GM12875 (cell line): ENCODE measurements at regions not wholly inside any gene's neighbourhood (a gene's known extent, or its start where the extent isn't known, plus 50 kb on each side); places are given as distances from the start of the nearest gene placed in this dataset.
"Not testable (repeated sequence)": the region's sequence is repeated elsewhere in the genome, so short reads cannot be mapped to it uniquely, and the experiment has no call there.

Experiments used
- H3K4me3 ChIP-seq: one replicate; pipeline ENCODE4 v1.5.1; 2011; ENCODE audit warnings: low read depth, low read length, control low read depth
- TF ChIP-seq, protein P1 (sequence below): IDR thresholded peaks from 2 replicates; pipeline ENCODE4 v1.5.1; 2011; ENCODE audit warnings: low read depth, mild to moderate bottlenecking, control low read depth, inconsistent platforms, low read length, moderate library complexity, borderline replicate concordance; ENCODE audit not compliant: insufficient read depth

GRCh38 chr5:30479104-30479503 lies 714.4 kb upstream of the CDH6 start:
- H3K4me3 ChIP-seq: no peak overlapping the region
- TF ChIP-seq, protein P1, sequence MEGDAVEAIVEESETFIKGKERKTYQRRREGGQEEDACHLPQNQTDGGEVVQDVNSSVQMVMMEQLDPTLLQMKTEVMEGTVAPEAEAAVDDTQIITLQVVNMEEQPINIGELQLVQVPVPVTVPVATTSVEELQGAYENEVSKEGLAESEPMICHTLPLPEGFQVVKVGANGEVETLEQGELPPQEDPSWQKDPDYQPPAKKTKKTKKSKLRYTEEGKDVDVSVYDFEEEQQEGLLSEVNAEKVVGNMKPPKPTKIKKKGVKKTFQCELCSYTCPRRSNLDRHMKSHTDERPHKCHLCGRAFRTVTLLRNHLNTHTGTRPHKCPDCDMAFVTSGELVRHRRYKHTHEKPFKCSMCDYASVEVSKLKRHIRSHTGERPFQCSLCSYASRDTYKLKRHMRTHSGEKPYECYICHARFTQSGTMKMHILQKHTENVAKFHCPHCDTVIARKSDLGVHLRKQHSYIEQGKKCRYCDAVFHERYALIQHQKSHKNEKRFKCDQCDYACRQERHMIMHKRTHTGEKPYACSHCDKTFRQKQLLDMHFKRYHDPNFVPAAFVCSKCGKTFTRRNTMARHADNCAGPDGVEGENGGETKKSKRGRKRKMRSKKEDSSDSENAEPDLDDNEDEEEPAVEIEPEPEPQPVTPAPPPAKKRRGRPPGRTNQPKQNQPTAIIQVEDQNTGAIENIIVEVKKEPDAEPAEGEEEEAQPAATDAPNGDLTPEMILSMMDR: no peak

DNA sequence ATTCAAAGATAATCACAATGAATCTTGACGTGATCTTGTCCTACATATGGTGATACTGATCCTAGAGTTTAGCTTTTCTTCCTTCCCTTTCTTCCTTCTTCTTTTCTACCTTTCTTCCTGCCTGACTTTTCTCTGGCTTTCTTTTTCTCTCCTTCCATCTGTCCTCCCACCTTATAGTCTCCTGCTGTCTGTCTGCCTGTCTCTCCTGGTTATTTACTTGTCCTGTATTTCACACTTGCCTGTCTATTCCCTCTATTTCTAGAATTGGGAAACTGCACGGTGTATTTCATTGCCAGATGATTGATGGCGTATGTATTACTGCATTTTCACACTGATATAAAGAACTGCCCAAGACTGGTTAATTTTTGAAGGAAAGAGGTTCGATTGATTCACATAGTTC lies 718.1 kb upstream of the CDH6 start:
- TF ChIP-seq, protein P1: no peak
- H3K4me3 ChIP-seq: no peak overlapping the region

GRCh38 chr5:30469691-30470090 lies 723.8 kb upstream of the CDH6 start:
- no peak overlapping the region for H3K4me3 ChIP-seq
- TF ChIP-seq, protein P1: no peak

DNA sequence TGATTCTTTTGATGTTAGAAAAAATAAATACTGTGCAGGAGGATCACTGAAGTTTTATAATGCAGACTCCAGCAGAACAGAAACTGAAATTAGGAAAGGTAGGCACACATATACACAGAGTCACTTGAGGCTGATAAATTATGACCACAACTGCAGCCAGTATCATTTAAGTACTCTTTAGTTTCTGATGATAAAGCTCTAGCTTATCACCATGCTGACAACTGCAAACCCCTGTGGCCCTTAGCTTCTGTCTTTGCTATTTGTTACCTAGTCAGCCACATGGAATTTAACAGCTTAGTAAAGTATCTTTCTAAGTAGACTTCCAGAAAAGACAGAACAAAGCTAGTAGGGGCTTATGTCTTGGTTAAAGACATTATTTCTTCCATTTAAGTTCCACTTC lies 734.8 kb upstream of the CDH6 start:
- TF ChIP-seq, protein P1: no peak
- no peak overlapping the region for H3K4me3 ChIP-seq

- H3K4me3 ChIP-seq: not testable (repeated sequence)
Measured at GRCh38 chr5:30455484-30455883, 738.0 kb upstream of the CDH6 start.

GRCh38 chr5:30453168-30453567 lies 740.3 kb upstream of the CDH6 start:
- TF ChIP-seq, protein P1: no peak

DNA sequence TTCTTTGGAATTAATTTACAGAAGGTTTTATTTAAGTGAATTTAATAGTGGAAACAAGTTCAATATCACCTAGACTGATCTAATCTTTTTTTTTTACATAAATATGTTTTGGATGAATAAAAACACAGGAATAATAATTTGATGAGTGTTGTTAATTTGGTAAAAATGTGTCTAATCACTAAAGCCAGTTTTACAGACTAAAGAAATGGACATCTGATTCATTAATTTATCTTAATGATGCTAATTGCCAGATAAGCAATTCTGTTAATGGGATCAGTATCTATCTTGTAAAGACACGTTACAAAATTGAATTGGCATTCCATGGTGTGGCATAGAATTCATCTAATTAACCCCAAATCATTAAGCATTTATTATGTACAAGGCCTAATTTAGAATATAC lies 743.3 kb upstream of the CDH6 start:
- TF ChIP-seq, protein P1: no peak
- H3K4me3 ChIP-seq: no peak overlapping the region

More at GRCh38 chr5:30453168-30453567, 740.3 kb upstream of the CDH6 start:
- no peak overlapping the region for H3K4me3 ChIP-seq

- no peak overlapping the region for H3K4me3 ChIP-seq
- TF ChIP-seq, protein P1: no peak
Measured at GRCh38 chr5:30447431-30447830, 746.1 kb upstream of the CDH6 start.
